Hippocampal formation (tissue), 2 donors: ENCODE measurements at regions not wholly inside any gene's neighbourhood (a gene's known extent, or its start where the extent isn't known, plus 50 kb on each side); places are given as distances from the start of the nearest gene placed in this dataset.

Experiments used
- DNase-seq, 2 donors: peaks; one replicate each; lab custom pipeline; 2025; lab: John Stamatoyannopoulos, UW

GRCh38 chr11:106461148-106461691 is 383.8 kb downstream of the AASDHPPT start:
- DNase-seq: no peak

GRCh38 chr11:106461839-106462545 is 384.5 kb downstream of the AASDHPPT start:
- no peak for DNase-seq

GRCh38 chr11:106463154-106463553 is 385.7 kb downstream of the AASDHPPT start:
- no peak for DNase-seq

- no peak for DNase-seq
Observed at GRCh38 chr11:106463796-106464201, 386.3 kb downstream of the AASDHPPT start.

GRCh38 chr11:106464728-106465127 is 387.3 kb downstream of the AASDHPPT start:
- no peak for DNase-seq

GRCh38 chr11:106466521-106467080 is 389.1 kb downstream of the AASDHPPT start:
- no peak for DNase-seq

GRCh38 chr11:106467501-106467900 is 390.0 kb downstream of the AASDHPPT start:
- DNase-seq: no peak

GRCh38 chr11:106468086-106468485 is 390.6 kb downstream of the AASDHPPT start:
- DNase-seq: no peak

- no peak for DNase-seq
Observed at GRCh38 chr11:106468531-106468930, 391.1 kb downstream of the AASDHPPT start.

- DNase-seq: no peak
Observed at GRCh38 chr11:106470230-106470629, 392.8 kb downstream of the AASDHPPT start.

- DNase-seq: no peak
Observed at GRCh38 chr11:106471276-106471675, 393.8 kb downstream of the AASDHPPT start.

- DNase-seq: no peak
Observed at GRCh38 chr11:106473089-106473722, 395.7 kb downstream of the AASDHPPT start.

- no peak for DNase-seq
Observed at GRCh38 chr11:106474274-106474673, 396.8 kb downstream of the AASDHPPT start.

- no peak for DNase-seq
Observed at GRCh38 chr11:106475181-106475580, 397.7 kb downstream of the AASDHPPT start.

- no peak for DNase-seq
Observed at GRCh38 chr11:106477776-106478175, 400.3 kb downstream of the AASDHPPT start.

GRCh38 chr11:106479646-106480045 is 402.2 kb downstream of the AASDHPPT start:
- DNase-seq: no peak

- DNase-seq: no peak
Observed at GRCh38 chr11:106480581-106481190, 403.2 kb downstream of the AASDHPPT start.

- peak in 1 of 2 donors; percentile 17 for DNase-seq
Observed at GRCh38 chr11:106482917-106483785, 405.7 kb downstream of the AASDHPPT start.

GRCh38 chr11:106491751-106492150 is 414.3 kb downstream of the AASDHPPT start:
- peak; percentile 0 to 36 for DNase-seq

- DNase-seq: no peak
Observed at GRCh38 chr11:106493751-106494150, 416.3 kb downstream of the AASDHPPT start.

GRCh38 chr11:106495046-106495445 is 417.6 kb downstream of the AASDHPPT start:
- DNase-seq: no peak

- DNase-seq: no peak
Observed at GRCh38 chr11:106496677-106497076, 419.2 kb downstream of the AASDHPPT start.
